OCI-LY7 (cell line): ENCODE measurements at regions not wholly inside any gene's neighbourhood (a gene's known extent, or its start where the extent isn't known, plus 50 kb on each side); places are given as distances from the start of the nearest gene placed in this dataset.

ENCODE experiments used
- EZH2phosphoT487 ChIP-seq: fragments of 200-600 bp; sonication (generic); IDR thresholded peaks from 2 replicates; pipeline ENCODE4 v1.6.1; 2018; ENCODE audit warnings: low read depth, borderline replicate concordance, mild to moderate bottlenecking, mixed run types, antibody characterized with exemption, low read length, moderate library complexity, mixed read lengths
- TF ChIP-seq, protein P1 (sequence below): fragments of 200-600 bp; sonication (generic); conservative IDR thresholded peaks from 2 replicates; pipeline ENCODE4 v1.5.1; 2014; ENCODE audit warnings: mild to moderate bottlenecking, antibody characterized with exemption, low read length, moderate library complexity, mixed read lengths

DNA sequence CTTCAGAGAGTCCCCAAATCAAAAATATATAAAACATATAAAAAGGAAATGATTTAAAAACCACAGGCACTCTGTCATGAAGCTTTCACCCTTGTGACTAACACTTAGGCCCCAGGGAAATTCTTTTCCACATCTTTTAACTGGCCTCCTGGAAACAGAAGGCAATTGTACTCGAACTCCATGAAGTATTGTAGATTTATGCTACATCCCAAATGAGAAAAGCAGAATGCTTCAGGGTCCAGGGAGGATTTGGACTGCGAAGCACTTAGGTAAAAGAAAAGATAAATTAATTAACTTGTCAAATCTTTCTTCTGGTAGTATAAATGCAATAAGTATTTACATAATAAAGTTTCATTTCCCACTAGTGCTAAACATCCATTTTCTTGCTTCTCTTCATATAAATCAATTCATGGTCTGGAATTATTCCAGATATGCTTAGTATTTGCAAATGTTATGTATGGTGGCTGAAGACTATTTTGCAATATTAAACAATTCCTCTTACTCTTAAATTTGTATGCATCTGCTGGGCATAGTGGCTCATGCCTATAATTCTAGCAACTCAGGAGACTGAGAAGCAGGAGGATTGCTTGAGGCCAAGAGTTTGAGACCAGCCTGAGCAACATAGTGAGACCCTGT, 64.9 kb upstream of the ELL2 start:
- TF ChIP-seq, protein P1, sequence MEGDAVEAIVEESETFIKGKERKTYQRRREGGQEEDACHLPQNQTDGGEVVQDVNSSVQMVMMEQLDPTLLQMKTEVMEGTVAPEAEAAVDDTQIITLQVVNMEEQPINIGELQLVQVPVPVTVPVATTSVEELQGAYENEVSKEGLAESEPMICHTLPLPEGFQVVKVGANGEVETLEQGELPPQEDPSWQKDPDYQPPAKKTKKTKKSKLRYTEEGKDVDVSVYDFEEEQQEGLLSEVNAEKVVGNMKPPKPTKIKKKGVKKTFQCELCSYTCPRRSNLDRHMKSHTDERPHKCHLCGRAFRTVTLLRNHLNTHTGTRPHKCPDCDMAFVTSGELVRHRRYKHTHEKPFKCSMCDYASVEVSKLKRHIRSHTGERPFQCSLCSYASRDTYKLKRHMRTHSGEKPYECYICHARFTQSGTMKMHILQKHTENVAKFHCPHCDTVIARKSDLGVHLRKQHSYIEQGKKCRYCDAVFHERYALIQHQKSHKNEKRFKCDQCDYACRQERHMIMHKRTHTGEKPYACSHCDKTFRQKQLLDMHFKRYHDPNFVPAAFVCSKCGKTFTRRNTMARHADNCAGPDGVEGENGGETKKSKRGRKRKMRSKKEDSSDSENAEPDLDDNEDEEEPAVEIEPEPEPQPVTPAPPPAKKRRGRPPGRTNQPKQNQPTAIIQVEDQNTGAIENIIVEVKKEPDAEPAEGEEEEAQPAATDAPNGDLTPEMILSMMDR, result no peak
- no peak for TF ChIP-seq EZH2phosphoT487
